GM19397 (cell line): ENCODE measurements at regions not wholly inside any gene's neighbourhood (a gene's known extent, or its start where the extent isn't known, plus 50 kb on each side); places are given as distances from the start of the nearest gene placed in this dataset.

ENCODE experiments used
- ATAC-seq: cut with Tn5 transposase; IDR thresholded peaks from one replicate; pipeline ENCODE4 v1.9.1; 2021; ENCODE audit warnings: mild to moderate bottlenecking, moderate library complexity; ENCODE audit not compliant: unreplicated experiment

GRCh38 chr13:73248711-73249580 lies 190.1 kb downstream of the KLF5 start:
- ATAC-seq = no peak

GRCh38 chr13:73248154-73248553 lies 189.3 kb downstream of the KLF5 start:
- no peak for ATAC-seq

- no peak for ATAC-seq
Measured at GRCh38 chr13:73245246-73245645, 186.4 kb downstream of the KLF5 start.

- no peak for ATAC-seq
Measured at GRCh38 chr13:73244467-73244866, 185.7 kb downstream of the KLF5 start.

- ATAC-seq = no peak
Measured at GRCh38 chr13:73242515-73243015, 183.8 kb downstream of the KLF5 start.

GRCh38 chr13:73240193-73240592 lies 181.4 kb downstream of the KLF5 start:
- ATAC-seq = no peak

GRCh38 chr13:73235385-73235784 lies 176.6 kb downstream of the KLF5 start:
- ATAC-seq = no peak

- no peak for ATAC-seq
Measured at GRCh38 chr13:73231471-73231870, 172.7 kb downstream of the KLF5 start.

GRCh38 chr13:73230716-73231115 lies 171.9 kb downstream of the KLF5 start:
- ATAC-seq = no peak

- no peak for ATAC-seq
Measured at GRCh38 chr13:73228546-73228945, 169.7 kb downstream of the KLF5 start.

GRCh38 chr13:73225990-73226389 lies 167.2 kb downstream of the KLF5 start:
- ATAC-seq = no peak

GRCh38 chr13:73224703-73225102 lies 165.9 kb downstream of the KLF5 start:
- ATAC-seq = no peak

GRCh38 chr13:73223372-73223781 lies 164.6 kb downstream of the KLF5 start:
- ATAC-seq = peak; percentile 95

GRCh38 chr13:73222627-73223305 lies 164.0 kb downstream of the KLF5 start:
- ATAC-seq = no peak

- ATAC-seq = no peak
Measured at GRCh38 chr13:73220966-73221720, 162.3 kb downstream of the KLF5 start.

- ATAC-seq = no peak
Measured at GRCh38 chr13:73218181-73218580, 159.4 kb downstream of the KLF5 start.

GRCh38 chr13:73216381-73216831 lies 157.6 kb downstream of the KLF5 start:
- no peak for ATAC-seq

GRCh38 chr13:73215823-73216222 lies 157.0 kb downstream of the KLF5 start:
- ATAC-seq = no peak

- ATAC-seq = no peak
Measured at GRCh38 chr13:73212482-73212881, 153.7 kb downstream of the KLF5 start.

GRCh38 chr13:73210218-73210883 lies 151.5 kb downstream of the KLF5 start:
- no peak for ATAC-seq

- ATAC-seq = no peak
Measured at GRCh38 chr13:73204952-73205351, 146.1 kb downstream of the KLF5 start.
